ENCODE measurements at regions not wholly inside any gene's neighbourhood (a gene's known extent, or its start where the extent isn't known, plus 50 kb on each side); places are given as distances from the start of the nearest gene placed in this dataset.

GRCh38 chr13:109440320-109440719 is 346.1 kb downstream of the IRS2 start:
- peaks cover 7 to 16% of the 10 kb centered on the region in 2 experiments for H3K9me3 Mint-ChIP-seq
- Histone ChIP-seq H2BK15ac (ENCODE audit: low read depth, low read length) (no peak overlapping the region), H3K27ac (ENCODE audit: insufficient read length, low read depth, low read length) (no peak overlapping the region), H3K4me1 (ENCODE audit: insufficient read depth, low read length) (no peaks in the 10 kb centered on the region), H4K20me1 (ENCODE audit: control insufficient read depth, insufficient read depth, insufficient read length) (no peaks in the 10 kb centered on the region), H2AFZ (ENCODE audit: low read length) (no peak overlapping the region), H4K91ac (ENCODE audit: insufficient read length, low read depth, low read length) (no peak overlapping the region), H3K4ac (ENCODE audit: low read depth, low read length) (no peak overlapping the region), H2BK5ac (ENCODE audit: insufficient read length, low read length) (no peak overlapping the region), H3K23me2 (ENCODE audit: insufficient read length, low read depth, low read length, poor library complexity, severe bottlenecking) (no peaks in the 10 kb centered on the region), H3K9me3 (ENCODE audit: control insufficient read depth, low read depth, low read length) (no peaks in the 10 kb centered on the region), H3K14ac (ENCODE audit: insufficient read depth, low read length) (no peak overlapping the region), H4K8ac (replicated peaks; ENCODE audit: insufficient read length, low read depth, low read length) (no peak overlapping the region), H3K4me2 (ENCODE audit: insufficient read depth, insufficient read length, low read length) (no peak overlapping the region), H3K18ac (ENCODE audit: insufficient read length, low read depth, low read length) (no peak overlapping the region), H2BK20ac (ENCODE audit: low read depth, low read length, poor library complexity, severe bottlenecking) (no peak overlapping the region), H3K9ac (ENCODE audit: extremely low read depth, insufficient read length, low read length) (no peak overlapping the region), H2BK12ac (ENCODE audit: insufficient read length, low read depth, low read length) (no peak overlapping the region), H3K27me3 (ENCODE audit: insufficient read depth, low read length) (no peaks in the 10 kb centered on the region), H2AK5ac (ENCODE audit: insufficient read length, low read length) (no peak overlapping the region), H2BK120ac (ENCODE audit: low read depth, low read length, poor library complexity, severe bottlenecking) (no peak overlapping the region), H4K5ac (ENCODE audit: insufficient read length, low read depth, low read length) (no peak overlapping the region), H3K79me2 (ENCODE audit: insufficient read depth, low read length) (no peaks in the 10 kb centered on the region), H3K56ac (ENCODE audit: insufficient read length, low read depth, low read length) (no peak overlapping the region), H3T11ph (ENCODE audit: low read length) (no peak overlapping the region), H3K79me1 (ENCODE audit: insufficient read depth, low read depth, low read length, poor library complexity, severe bottlenecking) (no peaks in the 10 kb centered on the region), H3K23ac (ENCODE audit: insufficient read length, low read depth, low read length) (no peak overlapping the region)
- no peaks in the 10 kb centered on the region; the same call in none of the 2 replicates for H3K27me3 Mint-ChIP-seq (ENCODE audit: low read depth)
- DNase-seq: no peak
- no peaks in the 10 kb centered on the region for H3K4me1 Mint-ChIP-seq
- H3K4me3 Mint-ChIP-seq: no peak overlapping the region
- H3K36me3 Mint-ChIP-seq (ENCODE audit: insufficient read depth in 1 of 3, low read depth in 3 of 3): no peaks in the 10 kb centered on the region; a peak in 1 of 7 replicates
- no peak for TF ChIP-seq CTCF (conservative IDR thresholded peaks at IDR 0.05)
- H3K27ac Mint-ChIP-seq: no peak overlapping the region
- WGBS (ENCODE audit: extremely low coverage, insufficient read length, low lambda C conversion rate): no CpG with 5 or more reads among the region's 4 CpGs

Measured in H9 (cell line).